HG03469 (cell line): ENCODE measurements at regions not wholly inside any gene's neighbourhood (a gene's known extent, or its start where the extent isn't known, plus 50 kb on each side); places are given as distances from the start of the nearest gene placed in this dataset.

Source experiments
- ATAC-seq: cut with Tn5 transposase; IDR thresholded peaks from one replicate; pipeline ENCODE4 v1.9.1; 2021; ENCODE audit warnings: mild to moderate bottlenecking, moderate library complexity, moderate number of reproducible peaks; ENCODE audit not compliant: unreplicated experiment

GRCh38 chr10:130550952-130551674 is 414.9 kb downstream of the GLRX3 start:
- no peak for ATAC-seq

GRCh38 chr10:130551676-130552075 is 415.5 kb downstream of the GLRX3 start:
- ATAC-seq = no peak

- no peak for ATAC-seq
Measured at GRCh38 chr10:130553826-130554225, 417.6 kb downstream of the GLRX3 start.

GRCh38 chr10:130554701-130555410 is 418.7 kb downstream of the GLRX3 start:
- no peak for ATAC-seq

- no peak for ATAC-seq
Measured at GRCh38 chr10:130555411-130555750, 419.2 kb downstream of the GLRX3 start.

GRCh38 chr10:130557181-130557845 is 421.1 kb downstream of the GLRX3 start:
- ATAC-seq = no peak

- ATAC-seq = no peak
Measured at GRCh38 chr10:130558746-130559546, 422.8 kb downstream of the GLRX3 start.

GRCh38 chr10:130559547-130559880 is 423.3 kb downstream of the GLRX3 start:
- ATAC-seq = no peak

GRCh38 chr10:130560116-130560515 is 423.9 kb downstream of the GLRX3 start:
- ATAC-seq = no peak

- ATAC-seq = no peak
Measured at GRCh38 chr10:130560573-130560972, 424.4 kb downstream of the GLRX3 start.

GRCh38 chr10:130561681-130562080 is 425.5 kb downstream of the GLRX3 start:
- no peak for ATAC-seq

- no peak for ATAC-seq
Measured at GRCh38 chr10:130567011-130567410, 430.8 kb downstream of the GLRX3 start.

- no peak for ATAC-seq
Measured at GRCh38 chr10:130567436-130567835, 431.2 kb downstream of the GLRX3 start.

- ATAC-seq = no peak
Measured at GRCh38 chr10:130568246-130568645, 432.1 kb downstream of the GLRX3 start.

GRCh38 chr10:130570074-130570473 is 433.9 kb downstream of the GLRX3 start:
- ATAC-seq = no peak

GRCh38 chr10:130571674-130572073 is 435.5 kb downstream of the GLRX3 start:
- no peak for ATAC-seq

GRCh38 chr10:130573446-130573845 is 437.3 kb downstream of the GLRX3 start:
- ATAC-seq = no peak

- no peak for ATAC-seq
Measured at GRCh38 chr10:130575756-130576285, 439.6 kb downstream of the GLRX3 start.

GRCh38 chr10:130576427-130576826 is 440.2 kb downstream of the GLRX3 start:
- no peak for ATAC-seq

GRCh38 chr10:130577039-130577438 is 440.8 kb downstream of the GLRX3 start:
- no peak for ATAC-seq
